SK-MEL-5 (cell line): ENCODE measurements at regions not wholly inside any gene's neighbourhood (a gene's known extent, or its start where the extent isn't known, plus 50 kb on each side); places are given as distances from the start of the nearest gene placed in this dataset.

Experiments used
- DNase-seq: peaks from one replicate; pipeline ENCODE4 v3.0.0-alpha.2; 2016; ENCODE audit warnings: low read depth, low spot score
- in situ Hi-C: cut with HindIII; loops from 2 replicates; pipeline ENCODE4 v1.10.0; 2016; ENCODE audit warnings: low sequenced_read_pairs, high pct_unique_total_duplicates, low pct_unique_long_range_greater_than_20kb

DNA sequence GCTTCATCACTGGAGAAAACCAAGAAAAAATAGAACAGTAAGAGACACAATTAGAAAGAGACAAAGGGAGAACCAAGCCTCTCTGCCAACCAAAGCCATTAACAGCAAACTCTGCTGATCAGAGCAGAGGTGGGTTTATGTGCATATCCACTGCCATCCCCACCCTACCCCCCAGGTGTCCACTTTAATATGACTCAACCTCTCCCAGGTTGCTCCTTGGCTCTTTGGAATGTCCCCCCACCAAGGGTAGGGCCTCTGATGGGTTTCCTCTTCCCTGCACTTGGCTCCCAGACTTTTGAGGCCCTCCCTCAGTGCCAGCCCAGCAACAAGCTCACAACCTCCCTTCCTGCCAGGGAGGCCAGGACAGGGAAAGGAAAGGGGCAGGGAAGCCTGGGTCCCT, 104.8 kb downstream of the DMRTA2 start:
- DNase-seq, result no peak
- in situ Hi-C loops, result no loop called here

DNA sequence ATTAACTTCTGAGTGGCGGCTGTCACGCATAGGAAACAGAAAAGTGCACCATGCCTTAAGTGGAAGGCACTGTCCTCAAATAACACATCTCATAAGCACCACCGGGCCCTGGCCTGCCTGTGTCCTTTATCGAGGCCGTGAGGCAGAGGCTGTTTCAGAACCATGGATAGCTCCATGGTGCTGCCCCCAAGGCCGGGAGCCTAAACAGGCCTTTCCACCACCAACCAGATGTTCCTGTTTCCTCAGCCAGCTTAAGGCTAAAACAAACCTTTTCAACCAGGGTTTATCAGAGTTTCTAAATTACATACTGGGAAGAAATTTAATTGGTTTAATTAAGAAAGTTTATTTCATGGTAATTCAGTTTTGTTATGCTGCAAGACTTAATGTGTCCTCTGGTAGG, 114.4 kb downstream of the DMRTA2 start:
- in situ Hi-C loops, result no loop called here
- DNase-seq, result peak; percentile 16

DNA sequence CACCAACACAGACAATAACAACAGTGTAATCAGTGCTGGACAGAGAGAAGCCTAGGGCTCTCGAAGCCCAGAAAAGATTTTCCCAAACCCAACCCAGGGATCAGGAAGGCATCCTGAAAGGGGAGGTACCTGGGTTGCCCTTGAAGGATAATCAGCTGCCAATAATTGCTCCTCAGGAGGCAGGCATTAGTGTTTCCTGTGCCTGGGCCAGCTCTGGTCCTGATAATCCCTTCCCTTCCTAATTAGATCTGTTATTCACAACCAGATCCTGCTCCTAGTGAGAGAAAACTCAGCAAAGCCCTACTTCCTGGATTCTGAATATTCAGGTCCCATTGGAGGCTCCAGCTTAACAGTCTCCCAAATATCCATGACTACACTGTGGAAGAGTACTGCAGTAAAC, 117.4 kb downstream of the DMRTA2 start:
- in situ Hi-C loops, result no loop called here

DNA sequence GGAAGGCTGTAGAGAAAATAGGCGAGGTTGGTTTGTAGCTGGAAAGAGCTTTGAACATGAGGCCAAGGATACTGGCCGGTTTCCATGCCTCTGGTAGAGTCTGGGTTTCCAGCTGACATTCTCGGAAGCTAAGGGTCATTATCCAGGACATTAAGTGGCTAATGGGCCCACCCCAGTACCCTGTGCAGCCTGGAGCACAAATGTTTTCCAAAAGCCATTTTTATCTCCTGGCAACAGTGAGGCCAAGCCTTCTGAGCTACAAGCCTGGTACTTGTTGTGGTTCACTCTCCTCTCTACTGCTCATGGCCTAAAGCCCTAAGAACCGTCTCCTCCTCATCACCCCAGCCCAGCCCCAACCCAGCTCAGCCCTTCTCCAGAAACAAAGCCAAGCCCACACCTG, 122.9 kb downstream of the DMRTA2 start:
- in situ Hi-C loops, result no loop called here
- DNase-seq, result no peak

More for the DNA sequence above, 117.4 kb downstream of the DMRTA2 start:
- no peak for DNase-seq

DNA sequence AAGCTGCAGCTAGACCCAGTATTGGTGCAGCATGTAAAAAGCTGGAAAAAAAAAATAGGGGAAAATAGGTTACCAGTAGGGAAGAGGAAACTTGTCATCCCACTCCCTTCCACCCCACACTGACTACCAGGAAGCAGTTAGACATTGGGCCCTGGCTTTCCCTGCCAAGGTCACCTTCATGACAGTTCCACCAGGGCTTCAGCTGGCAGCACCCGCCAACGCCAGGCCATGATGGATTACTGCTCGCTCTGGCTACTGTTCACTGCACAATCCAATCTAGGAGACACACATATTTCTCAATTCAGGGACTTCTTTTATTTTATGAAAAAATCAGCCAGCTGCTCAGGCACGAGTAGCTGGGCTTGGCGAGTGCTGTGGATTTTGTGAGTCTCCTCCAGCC, 127.7 kb downstream of the DMRTA2 start:
- DNase-seq, result no peak
- in situ Hi-C loops, result no loop called here

DNA sequence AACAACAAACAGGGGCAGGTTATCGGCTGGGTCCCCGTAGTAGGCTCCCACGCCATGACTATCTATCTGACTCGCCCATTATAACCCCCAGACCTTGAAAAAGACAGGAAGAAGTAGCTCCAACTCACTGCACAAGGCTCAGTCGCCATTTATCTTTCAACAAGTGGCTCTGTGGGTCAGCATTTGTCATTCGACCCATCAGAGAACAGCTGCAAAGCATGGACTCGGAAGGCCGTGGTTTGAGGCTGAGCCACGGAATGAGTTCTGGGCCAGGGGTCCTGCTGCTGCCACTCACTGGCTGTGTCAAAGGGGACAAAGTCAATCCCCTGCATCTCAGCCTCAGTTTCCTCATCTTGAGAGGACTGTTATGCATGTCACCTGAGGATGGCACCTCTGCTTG, 131.0 kb downstream of the DMRTA2 start:
- DNase-seq, result no peak
- in situ Hi-C loops, result no loop called here

DNA sequence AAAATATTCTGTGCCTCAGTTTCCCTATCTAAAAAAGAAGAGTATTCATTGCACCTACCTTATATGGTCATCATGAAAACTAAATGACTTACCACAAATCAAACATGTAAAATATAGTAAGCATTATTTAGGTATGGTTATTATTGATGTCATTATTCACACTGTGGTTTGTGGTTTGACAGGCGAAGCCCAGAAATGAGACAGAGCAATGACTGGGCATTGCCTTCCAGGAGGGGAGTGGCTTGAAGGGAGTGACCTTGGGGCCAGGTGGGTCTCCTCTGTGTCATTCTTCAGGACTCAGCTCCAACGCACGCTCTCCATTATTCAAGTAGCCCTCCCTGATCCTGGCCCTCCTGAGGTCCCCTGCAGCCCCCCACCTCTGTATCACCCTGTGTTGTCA, 133.7 kb downstream of the DMRTA2 start:
- DNase-seq, result no peak
- in situ Hi-C loops, result no loop called here

DNA sequence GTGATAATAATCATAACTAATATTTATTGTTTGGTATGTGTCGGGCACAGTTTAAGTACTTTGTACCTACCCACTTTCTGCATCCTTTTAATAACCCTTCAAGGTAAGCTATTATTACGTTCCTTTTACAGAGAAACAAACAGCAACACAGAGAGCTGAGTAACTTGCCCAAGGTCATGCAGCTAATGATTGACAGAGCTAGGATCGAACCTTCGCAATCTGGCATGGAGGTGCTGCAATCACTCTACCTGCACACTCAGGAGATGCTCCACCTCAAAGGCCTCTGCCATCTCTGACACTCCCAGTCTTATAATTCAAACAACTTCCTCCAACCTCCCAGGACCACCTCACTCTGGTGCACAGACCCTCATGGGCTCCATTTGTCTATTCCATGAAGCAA, 137.2 kb downstream of the DMRTA2 start:
- no peak for DNase-seq
- in situ Hi-C loops, result no loop called here

DNA sequence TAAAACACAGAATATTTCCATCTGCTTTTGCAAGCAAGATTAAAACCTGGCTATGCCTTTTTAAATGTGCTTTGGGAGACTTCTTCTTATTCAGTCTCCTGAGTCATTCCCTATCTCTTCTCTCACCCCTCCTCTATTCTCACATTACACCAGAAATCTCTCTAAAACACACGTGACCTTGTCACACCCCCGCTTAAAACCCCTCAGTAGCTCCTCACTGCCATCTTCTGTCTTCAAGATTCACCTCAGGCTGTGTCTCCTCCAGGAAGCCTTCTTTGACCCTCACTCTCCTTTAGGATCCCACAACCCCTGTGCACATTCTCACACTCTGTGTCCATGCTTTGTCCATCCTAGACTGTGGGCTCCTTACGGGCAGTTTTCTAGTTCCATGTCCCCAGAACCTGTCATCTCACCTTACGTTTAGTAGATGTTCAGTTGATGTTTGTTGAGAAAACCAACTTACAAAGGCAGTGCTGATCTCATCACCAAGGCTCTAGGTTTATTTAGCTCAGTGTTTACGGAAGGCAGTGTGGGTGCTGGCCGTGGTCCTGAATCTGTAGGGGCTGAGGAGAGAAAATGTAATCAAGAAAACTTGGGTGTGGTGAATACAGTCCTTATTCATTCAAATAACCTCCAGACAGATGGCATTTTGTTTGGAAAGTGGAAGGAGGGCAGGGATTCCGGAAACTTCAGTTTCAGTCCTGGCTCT, 143.5 kb downstream of the DMRTA2 start:
- in situ Hi-C loops, result no loop called here
- DNase-seq, result peak; percentile 5

DNA sequence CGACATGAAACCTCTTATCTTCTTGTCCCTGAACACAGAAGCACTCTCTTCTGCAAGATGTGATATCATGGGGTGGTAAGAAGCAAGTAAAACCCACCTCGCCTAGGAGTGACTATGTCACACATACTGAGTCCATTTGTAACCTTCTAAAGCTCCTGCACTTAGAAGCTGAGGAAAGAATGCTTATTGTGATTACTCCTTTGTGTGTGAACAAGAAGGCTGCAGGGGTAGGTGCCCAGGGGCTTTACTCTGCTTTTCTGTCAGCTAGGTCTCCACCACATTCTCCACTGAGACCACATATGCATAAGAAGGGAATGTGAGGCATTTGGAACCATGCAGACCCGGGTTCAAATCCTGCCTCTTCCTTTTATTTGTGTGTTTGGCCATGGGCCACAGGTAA, 144.3 kb downstream of the DMRTA2 start:
- no peak for DNase-seq
- in situ Hi-C loops, result no loop called here

DNA sequence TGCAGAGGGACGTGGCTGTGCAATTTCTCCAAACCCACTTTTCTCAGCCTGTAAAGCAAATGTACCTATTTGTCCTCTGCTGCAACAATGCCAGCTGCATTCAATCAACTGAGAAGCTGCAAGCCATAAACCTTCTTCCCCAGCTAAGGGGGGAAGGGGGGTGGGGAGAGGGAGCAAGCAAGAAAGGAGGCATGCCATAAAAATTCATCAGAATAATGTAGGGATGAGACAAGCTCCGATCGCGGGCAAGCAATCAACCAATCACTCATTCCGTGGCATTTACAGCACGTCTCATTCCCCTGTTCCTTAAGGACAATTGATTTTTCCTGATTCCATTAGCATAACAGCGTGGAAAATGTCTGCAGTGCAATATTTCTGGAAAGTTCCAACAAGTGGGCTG, 144.8 kb downstream of the DMRTA2 start:
- in situ Hi-C loops, result no loop called here

DNA sequence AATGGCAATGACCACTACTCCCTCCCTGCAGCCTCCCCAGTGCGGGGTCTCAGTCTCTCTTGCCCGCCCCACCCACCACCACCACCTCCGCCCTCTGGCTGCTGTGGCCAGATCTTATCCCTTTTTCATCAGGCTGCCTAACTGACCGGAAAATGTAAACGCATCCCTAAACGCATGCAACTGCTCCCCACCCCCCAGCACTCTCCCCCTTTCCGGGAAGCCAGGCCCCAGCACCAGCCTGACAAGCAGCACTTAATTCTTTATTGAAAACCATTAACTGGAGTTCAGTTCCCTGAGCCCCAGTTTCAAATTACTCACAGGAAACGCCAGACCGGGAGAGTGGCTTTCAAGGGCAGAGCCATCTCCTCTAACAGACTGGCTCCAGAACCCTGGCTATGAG, 147.7 kb downstream of the DMRTA2 start:
- in situ Hi-C loops, result no loop called here
- no peak for DNase-seq

More for the DNA sequence above, 144.8 kb downstream of the DMRTA2 start:
- DNase-seq, result no peak

DNA sequence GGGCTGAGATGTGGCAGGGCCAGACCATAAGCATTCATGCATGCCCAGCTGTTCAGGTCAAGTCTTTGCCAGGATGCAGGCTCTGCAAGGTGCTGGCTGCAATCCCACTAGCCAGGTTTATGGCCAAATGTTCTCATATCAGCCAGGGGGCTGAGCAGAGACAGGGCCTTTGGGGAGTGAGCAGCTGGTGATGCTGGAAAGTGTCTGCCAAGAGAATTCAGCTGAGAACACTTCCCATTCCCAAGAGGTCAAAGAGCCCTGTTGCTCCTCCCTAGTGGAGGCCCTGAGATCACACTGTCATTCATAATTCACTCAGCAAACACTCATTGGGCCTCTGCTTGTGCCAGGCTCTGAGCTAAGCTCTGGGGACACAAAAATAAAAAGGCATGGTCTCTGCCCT, 150.3 kb downstream of the DMRTA2 start:
- no peak for DNase-seq
- in situ Hi-C loops, result no loop called here

DNA sequence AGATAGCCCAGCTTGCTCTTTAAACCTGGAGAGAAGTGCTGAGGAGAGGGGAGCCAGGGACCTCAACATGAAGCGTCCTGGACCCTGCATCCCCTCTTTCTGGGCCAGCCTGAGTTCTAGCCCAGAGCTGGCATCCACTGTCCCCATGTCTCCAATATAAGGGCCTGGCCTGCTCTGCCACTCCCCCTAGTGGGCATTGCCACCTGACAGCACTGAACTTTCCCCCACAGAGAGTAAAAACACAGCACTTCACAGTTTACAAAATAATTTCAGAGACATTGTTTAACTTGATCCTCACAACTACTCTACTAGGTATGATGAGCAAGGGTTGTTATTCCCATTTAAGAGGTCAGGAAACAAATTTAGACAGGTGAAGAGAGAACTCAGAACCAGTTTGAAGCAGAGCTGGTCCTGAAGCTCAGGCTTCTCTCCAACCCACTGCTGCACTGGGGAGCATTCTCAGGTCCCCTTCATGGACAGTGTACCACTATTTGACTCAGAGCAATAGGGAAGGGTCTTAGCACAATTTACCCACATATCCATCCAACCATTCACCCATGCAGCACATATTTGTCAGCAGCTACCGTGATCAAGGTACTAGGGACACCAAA, 151.2 kb downstream of the DMRTA2 start:
- in situ Hi-C loops, result no loop called here
- peak; percentile 53 for DNase-seq

DNA sequence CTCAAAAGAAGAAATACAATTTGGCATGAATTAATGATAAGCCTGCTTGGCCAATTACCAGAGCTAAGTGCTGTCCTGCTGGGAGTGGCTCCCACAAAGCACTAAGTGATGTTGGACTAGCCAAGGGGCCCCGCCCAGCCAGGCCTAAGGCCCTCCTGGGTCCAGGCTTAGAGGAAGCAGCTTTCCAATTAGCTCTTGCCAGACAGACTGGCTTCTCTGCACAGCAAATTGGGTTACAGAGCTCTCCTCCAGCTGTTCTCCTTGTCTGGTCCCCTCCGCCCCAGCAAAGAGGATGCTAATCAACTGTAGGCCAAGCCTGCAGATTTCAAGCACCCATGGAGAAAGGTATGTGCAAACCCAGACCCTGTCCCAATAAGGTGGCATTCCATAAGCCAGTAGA, 151.9 kb downstream of the DMRTA2 start:
- no peak for DNase-seq
- in situ Hi-C loops, result no loop called here

DNA sequence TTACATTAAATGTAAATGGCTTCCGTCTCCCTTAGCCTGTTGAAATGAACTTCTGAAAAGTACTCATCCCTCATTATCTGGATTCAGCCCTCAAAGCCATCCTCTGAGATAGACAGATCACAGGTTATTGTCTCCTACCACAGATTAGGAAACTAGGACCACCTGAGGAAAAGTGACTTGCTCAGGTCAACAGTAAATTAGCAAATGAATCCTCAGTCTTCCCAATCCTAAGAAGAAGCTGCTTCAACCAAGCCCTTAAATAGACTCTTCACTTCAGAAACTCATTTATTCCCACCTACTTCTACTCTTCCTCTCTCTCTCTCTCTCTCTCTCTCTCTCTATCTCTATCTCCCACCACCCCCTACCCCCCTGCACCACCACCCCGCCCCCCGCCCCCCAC, 152.3 kb downstream of the DMRTA2 start:
- in situ Hi-C loops, result no loop called here

DNA sequence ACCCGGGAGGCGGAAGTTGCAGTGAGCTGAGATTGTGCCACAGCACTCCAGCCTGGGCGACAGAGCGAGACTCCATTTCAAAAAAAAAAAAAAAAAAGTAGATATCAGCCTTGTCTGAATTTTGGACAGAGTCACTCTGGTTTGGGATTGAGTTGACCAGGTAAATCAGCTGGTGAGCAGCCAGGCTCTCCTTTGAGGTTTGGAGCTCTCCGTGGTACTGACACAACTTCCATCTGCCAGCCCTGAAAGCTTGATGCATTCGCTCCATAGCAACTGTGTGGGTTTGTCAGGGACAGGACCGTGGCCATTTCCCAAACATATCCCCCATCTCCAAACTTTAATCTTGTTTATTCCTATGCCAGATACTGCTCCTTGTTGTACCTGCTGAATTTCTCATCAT, 155.2 kb downstream of the DMRTA2 start:
- DNase-seq, result no peak
- in situ Hi-C loops, result no loop called here

More for the DNA sequence above, 152.3 kb downstream of the DMRTA2 start:
- no peak for DNase-seq

DNA sequence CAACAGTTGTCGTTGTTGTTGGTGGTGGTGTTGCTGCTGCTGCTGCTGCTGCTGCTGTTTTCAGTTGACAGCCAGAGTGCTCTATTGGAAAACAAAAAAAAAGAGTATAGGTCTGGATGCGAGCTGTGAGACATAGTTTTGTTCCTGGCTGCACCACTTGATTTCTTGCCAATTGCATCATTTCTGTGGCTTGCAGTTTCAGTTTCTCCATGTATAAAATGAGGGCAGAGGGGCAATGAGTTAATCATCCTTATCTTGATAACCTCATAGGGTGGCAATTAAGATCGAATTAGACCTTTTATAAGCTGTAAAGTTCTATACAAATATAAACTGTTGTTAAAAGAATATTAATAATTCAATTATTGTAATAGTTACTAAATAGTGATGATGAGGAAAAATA, 156.7 kb downstream of the DMRTA2 start:
- no peak for DNase-seq
- in situ Hi-C loops, result no loop called here

DNA sequence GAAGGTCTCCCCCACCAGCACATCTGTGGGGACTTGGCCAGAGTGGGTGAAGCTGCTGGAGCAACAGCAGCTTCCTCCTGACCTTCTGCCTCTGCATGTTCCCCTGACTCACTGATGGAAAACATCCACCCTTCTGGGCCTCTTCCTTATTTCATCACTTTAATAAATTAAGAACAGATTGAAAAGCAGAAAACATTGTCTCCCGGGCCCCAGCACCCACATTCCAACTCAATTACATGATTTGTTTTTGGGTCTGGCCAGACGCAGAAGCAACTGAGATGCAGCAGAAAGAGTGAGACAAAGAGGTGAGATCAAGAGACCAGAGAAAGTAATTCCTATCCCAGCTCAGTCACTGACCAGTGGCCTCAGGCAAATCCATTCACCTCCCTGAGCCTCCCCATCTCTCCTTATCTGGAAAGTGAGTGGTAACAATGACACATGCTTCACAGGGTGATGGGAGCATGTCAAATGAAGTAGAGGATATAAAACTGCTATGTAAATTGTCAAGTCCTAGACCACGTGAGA, 157.1 kb downstream of the ELAVL4 start:
- in situ Hi-C loops, result no loop called here
- DNase-seq, result no peak
